ENCODE measurements at regions not wholly inside any gene's neighbourhood (a gene's known extent, or its start where the extent isn't known, plus 50 kb on each side); places are given as distances from the start of the nearest gene placed in this dataset.

GRCh38 chr12:127297327-127297726 lies 969.6 kb upstream of the TMEM132C start:
- H4K91ac ChIP-seq (ENCODE audit: insufficient read length, low read depth, low read length), result no peak overlapping the region
- peaks cover 0 to 8% (median 5%) of the 10 kb centered on the region in 3 experiments; a peak in 5 of 7 replicates for H3K36me3 Mint-ChIP-seq (ENCODE audit: insufficient read depth in 1 of 3, low read depth in 3 of 3)
- no peak overlapping the region for H3K4me2 ChIP-seq (ENCODE audit: insufficient read depth, insufficient read length, low read length)
- no peak overlapping the region for H3K23ac ChIP-seq (ENCODE audit: insufficient read length, low read depth, low read length)
- no peak overlapping the region for H4K5ac ChIP-seq (ENCODE audit: insufficient read length, low read depth, low read length)
- H4K20me1 ChIP-seq (ENCODE audit: control insufficient read depth, insufficient read depth, insufficient read length), result no peaks in the 10 kb centered on the region
- peaks cover 11 to 17% of the 10 kb centered on the region in 2 experiments for H3K9me3 Mint-ChIP-seq
- H3K27me3 ChIP-seq (ENCODE audit: insufficient read depth, low read length), result no peaks in the 10 kb centered on the region
- no CpG with 5 or more reads among the region's 3 CpGs for WGBS (ENCODE audit: extremely low coverage, insufficient read length, low lambda C conversion rate)
- peaks cover 8% of the 10 kb centered on the region for H3K27me3 Mint-ChIP-seq (ENCODE audit: low read depth)
- no peaks in the 10 kb centered on the region for H3K9me3 ChIP-seq (ENCODE audit: control insufficient read depth, low read depth, low read length)
- H4K8ac ChIP-seq (replicated peaks; ENCODE audit: insufficient read length, low read depth, low read length), result no peak overlapping the region
- H3K27ac Mint-ChIP-seq, result no peak overlapping the region
- H3K4me1 ChIP-seq (ENCODE audit: insufficient read depth, low read length), result no peaks in the 10 kb centered on the region
- H2BK5ac ChIP-seq (ENCODE audit: insufficient read length, low read length), result no peak overlapping the region
- no peak overlapping the region for H2BK120ac ChIP-seq (ENCODE audit: low read depth, low read length, poor library complexity, severe bottlenecking)
- no peak overlapping the region for H3K56ac ChIP-seq (ENCODE audit: insufficient read length, low read depth, low read length)
- no peak for TF ChIP-seq CTCF (conservative IDR thresholded peaks at IDR 0.05)
- H3K4me3 Mint-ChIP-seq, result no peak overlapping the region
- no peak overlapping the region for H3K18ac ChIP-seq (ENCODE audit: insufficient read length, low read depth, low read length)
- H3K23me2 ChIP-seq (ENCODE audit: insufficient read length, low read depth, low read length, poor library complexity, severe bottlenecking), result no peaks in the 10 kb centered on the region
- no peak overlapping the region for H3K27ac ChIP-seq (ENCODE audit: insufficient read length, low read depth, low read length)
- no peak overlapping the region for H2BK15ac ChIP-seq (ENCODE audit: low read depth, low read length)
- H3K4me1 Mint-ChIP-seq, result peaks cover 2 to 4% of the 10 kb centered on the region in 2 experiments
- H3T11ph ChIP-seq (ENCODE audit: low read length), result no peak overlapping the region
- H2AK5ac ChIP-seq (ENCODE audit: insufficient read length, low read length), result no peak overlapping the region
- H3K79me1 ChIP-seq (ENCODE audit: insufficient read depth, low read depth, low read length, poor library complexity, severe bottlenecking), result no peaks in the 10 kb centered on the region
- no peak overlapping the region for H2AFZ ChIP-seq (ENCODE audit: low read length)
- no peak overlapping the region for H3K9ac ChIP-seq (ENCODE audit: extremely low read depth, insufficient read length, low read length)
- H3K4ac ChIP-seq (ENCODE audit: low read depth, low read length), result no peak overlapping the region
- no peaks in the 10 kb centered on the region for H3K79me2 ChIP-seq (ENCODE audit: insufficient read depth, low read length)
- no peak overlapping the region for H3K14ac ChIP-seq (ENCODE audit: insufficient read depth, low read length)
- no peak overlapping the region for H2BK12ac ChIP-seq (ENCODE audit: insufficient read length, low read depth, low read length)
- DNase-seq, result no peak
- H2BK20ac ChIP-seq (ENCODE audit: low read depth, low read length, poor library complexity, severe bottlenecking), result no peak overlapping the region

Data from H9 (cell line).